ENCODE measurements at regions not wholly inside any gene's neighbourhood (a gene's known extent, or its start where the extent isn't known, plus 50 kb on each side); places are given as distances from the start of the nearest gene placed in this dataset.

- TF ChIP-seq POLR2A (IDR thresholded peaks at IDR 0.05; ENCODE audit: extremely low read depth, insufficient read length), result no peak
- no peak for TF ChIP-seq CTCF (IDR thresholded peaks at IDR 0.05; ENCODE audit: low read depth, low read length)
- TF ChIP-seq MYC (IDR thresholded peaks at IDR 0.05; ENCODE audit: low read depth, low read length), result no peak
Observed at GRCh38 chr22:34430386-34430785, 510.1 kb upstream of the LARGE1 start.
